GM18519 (cell line): ENCODE measurements at regions not wholly inside any gene's neighbourhood (a gene's known extent, or its start where the extent isn't known, plus 50 kb on each side); places are given as distances from the start of the nearest gene placed in this dataset.

ENCODE experiments used
- ATAC-seq: cut with Tn5 transposase; IDR thresholded peaks from one replicate; pipeline ENCODE4 v1.9.1; 2021; ENCODE audit warnings: mild to moderate bottlenecking, moderate library complexity; ENCODE audit not compliant: unreplicated experiment, low FRiP score

- ATAC-seq = no peak
These were observed 711.9 kb upstream of the ID2 start for GRCh38 chr2:7969756-7970515.

- no peak for ATAC-seq
These were observed 710.6 kb upstream of the ID2 start for GRCh38 chr2:7971248-7971647.

GRCh38 chr2:7971841-7972240 lies 710.0 kb upstream of the ID2 start:
- no peak for ATAC-seq

GRCh38 chr2:7972670-7973069 lies 709.2 kb upstream of the ID2 start:
- ATAC-seq = no peak

- ATAC-seq = no peak
These were observed 707.9 kb upstream of the ID2 start for GRCh38 chr2:7973801-7974480.

- ATAC-seq = no peak
These were observed 706.9 kb upstream of the ID2 start for GRCh38 chr2:7974936-7975335.

GRCh38 chr2:7976206-7976605 lies 705.6 kb upstream of the ID2 start:
- ATAC-seq = no peak

GRCh38 chr2:7977981-7978380 lies 703.9 kb upstream of the ID2 start:
- no peak for ATAC-seq

- ATAC-seq = no peak
These were observed 699.8 kb upstream of the ID2 start for GRCh38 chr2:7982054-7982453.

GRCh38 chr2:7983451-7983850 lies 698.4 kb upstream of the ID2 start:
- no peak for ATAC-seq

GRCh38 chr2:7983912-7984311 lies 697.9 kb upstream of the ID2 start:
- ATAC-seq = no peak

- no peak for ATAC-seq
These were observed 697.0 kb upstream of the ID2 start for GRCh38 chr2:7984693-7985353.

GRCh38 chr2:7986431-7986830 lies 695.4 kb upstream of the ID2 start:
- no peak for ATAC-seq

- ATAC-seq = no peak
These were observed 693.9 kb upstream of the ID2 start for GRCh38 chr2:7987992-7988391.

- ATAC-seq = no peak
These were observed 693.4 kb upstream of the ID2 start for GRCh38 chr2:7988440-7988839.

GRCh38 chr2:7989823-7990222 lies 692.0 kb upstream of the ID2 start:
- ATAC-seq = no peak

GRCh38 chr2:7992612-7993602 lies 688.9 kb upstream of the ID2 start:
- ATAC-seq = no peak

- ATAC-seq = no peak
These were observed 687.4 kb upstream of the ID2 start for GRCh38 chr2:7994397-7994951.

- ATAC-seq = no peak
These were observed 684.6 kb upstream of the ID2 start for GRCh38 chr2:7997279-7997678.
